Endothelial cell of umbilical vein (primary cell): ENCODE measurements at regions not wholly inside any gene's neighbourhood (a gene's known extent, or its start where the extent isn't known, plus 50 kb on each side); places are given as distances from the start of the nearest gene placed in this dataset.
"Not testable (repeated sequence)": the region's sequence is repeated elsewhere in the genome, so short reads cannot be mapped to it uniquely, and the experiment has no call there.

Experiments
- CTCF ChIP-seq, 2 donors: IDR thresholded peaks; 1 replicate in 1 of 2; 2 replicates in 1 of 2; pipeline ENCODE4 v1.5.1; 2011; ENCODE audit warnings: low read length in 2 of 2, mild to moderate bottlenecking in 2 of 2, moderate library complexity in 2 of 2, control low read depth in 1 of 2, inconsistent platforms in 1 of 2, low read depth in 1 of 2; ENCODE audit not compliant: insufficient read depth in 1 of 2; ENCODE audit errors: extremely low read depth in 1 of 2
- GATA2 ChIP-seq: IDR thresholded peaks from 2 replicates; pipeline ENCODE4 v1.7.0; 2011; ENCODE audit warnings: low read depth, mild to moderate bottlenecking, moderate library complexity, mixed read lengths, low read length; ENCODE audit not compliant: insufficient read length, insufficient read depth
- MAX ChIP-seq: IDR thresholded peaks from 2 replicates; pipeline ENCODE4 v1.6.1; 2011; ENCODE audit not compliant: insufficient read depth, insufficient read length
- POLR2A ChIP-seq: IDR thresholded peaks from 2 replicates; pipeline ENCODE4 v1.6.1; 2012; ENCODE audit warnings: low read depth, mild to moderate bottlenecking, control low read depth, low read length
- POLR2AphosphoS5 ChIP-seq: IDR thresholded peaks from 2 replicates; pipeline ENCODE4 v1.6.1; 2012; ENCODE audit warnings: low read depth, mild to moderate bottlenecking, control low read depth, low read length, moderate library complexity; ENCODE audit not compliant: insufficient read depth

- TF ChIP-seq CTCF (IDR thresholded peaks at IDR 0.05; ENCODE audit: extremely low read depth in 1 of 2, insufficient read depth in 1 of 2, low read depth in 1 of 2, low read length in 2 of 2); POLR2A; MAX; GATA2; POLR2AphosphoS5: not testable (repeated sequence)
Measured at GRCh38 chr21:6464419-6464818, 4057.0 kb upstream of the TPTE start.
